ENCODE measurements at regions not wholly inside any gene's neighbourhood (a gene's known extent, or its start where the extent isn't known, plus 50 kb on each side); places are given as distances from the start of the nearest gene placed in this dataset.

- TF ChIP-seq, protein P1, sequence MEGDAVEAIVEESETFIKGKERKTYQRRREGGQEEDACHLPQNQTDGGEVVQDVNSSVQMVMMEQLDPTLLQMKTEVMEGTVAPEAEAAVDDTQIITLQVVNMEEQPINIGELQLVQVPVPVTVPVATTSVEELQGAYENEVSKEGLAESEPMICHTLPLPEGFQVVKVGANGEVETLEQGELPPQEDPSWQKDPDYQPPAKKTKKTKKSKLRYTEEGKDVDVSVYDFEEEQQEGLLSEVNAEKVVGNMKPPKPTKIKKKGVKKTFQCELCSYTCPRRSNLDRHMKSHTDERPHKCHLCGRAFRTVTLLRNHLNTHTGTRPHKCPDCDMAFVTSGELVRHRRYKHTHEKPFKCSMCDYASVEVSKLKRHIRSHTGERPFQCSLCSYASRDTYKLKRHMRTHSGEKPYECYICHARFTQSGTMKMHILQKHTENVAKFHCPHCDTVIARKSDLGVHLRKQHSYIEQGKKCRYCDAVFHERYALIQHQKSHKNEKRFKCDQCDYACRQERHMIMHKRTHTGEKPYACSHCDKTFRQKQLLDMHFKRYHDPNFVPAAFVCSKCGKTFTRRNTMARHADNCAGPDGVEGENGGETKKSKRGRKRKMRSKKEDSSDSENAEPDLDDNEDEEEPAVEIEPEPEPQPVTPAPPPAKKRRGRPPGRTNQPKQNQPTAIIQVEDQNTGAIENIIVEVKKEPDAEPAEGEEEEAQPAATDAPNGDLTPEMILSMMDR (IDR thresholded peaks at IDR 0.05; ENCODE audit: low read depth, low read length, missing input control) = no peak
- TF ChIP-seq, protein P2, sequence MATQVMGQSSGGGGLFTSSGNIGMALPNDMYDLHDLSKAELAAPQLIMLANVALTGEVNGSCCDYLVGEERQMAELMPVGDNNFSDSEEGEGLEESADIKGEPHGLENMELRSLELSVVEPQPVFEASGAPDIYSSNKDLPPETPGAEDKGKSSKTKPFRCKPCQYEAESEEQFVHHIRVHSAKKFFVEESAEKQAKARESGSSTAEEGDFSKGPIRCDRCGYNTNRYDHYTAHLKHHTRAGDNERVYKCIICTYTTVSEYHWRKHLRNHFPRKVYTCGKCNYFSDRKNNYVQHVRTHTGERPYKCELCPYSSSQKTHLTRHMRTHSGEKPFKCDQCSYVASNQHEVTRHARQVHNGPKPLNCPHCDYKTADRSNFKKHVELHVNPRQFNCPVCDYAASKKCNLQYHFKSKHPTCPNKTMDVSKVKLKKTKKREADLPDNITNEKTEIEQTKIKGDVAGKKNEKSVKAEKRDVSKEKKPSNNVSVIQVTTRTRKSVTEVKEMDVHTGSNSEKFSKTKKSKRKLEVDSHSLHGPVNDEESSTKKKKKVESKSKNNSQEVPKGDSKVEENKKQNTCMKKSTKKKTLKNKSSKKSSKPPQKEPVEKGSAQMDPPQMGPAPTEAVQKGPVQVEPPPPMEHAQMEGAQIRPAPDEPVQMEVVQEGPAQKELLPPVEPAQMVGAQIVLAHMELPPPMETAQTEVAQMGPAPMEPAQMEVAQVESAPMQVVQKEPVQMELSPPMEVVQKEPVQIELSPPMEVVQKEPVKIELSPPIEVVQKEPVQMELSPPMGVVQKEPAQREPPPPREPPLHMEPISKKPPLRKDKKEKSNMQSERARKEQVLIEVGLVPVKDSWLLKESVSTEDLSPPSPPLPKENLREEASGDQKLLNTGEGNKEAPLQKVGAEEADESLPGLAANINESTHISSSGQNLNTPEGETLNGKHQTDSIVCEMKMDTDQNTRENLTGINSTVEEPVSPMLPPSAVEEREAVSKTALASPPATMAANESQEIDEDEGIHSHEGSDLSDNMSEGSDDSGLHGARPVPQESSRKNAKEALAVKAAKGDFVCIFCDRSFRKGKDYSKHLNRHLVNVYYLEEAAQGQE (IDR thresholded peaks at IDR 0.05) = no peak
- TF ChIP-seq, protein P3, sequence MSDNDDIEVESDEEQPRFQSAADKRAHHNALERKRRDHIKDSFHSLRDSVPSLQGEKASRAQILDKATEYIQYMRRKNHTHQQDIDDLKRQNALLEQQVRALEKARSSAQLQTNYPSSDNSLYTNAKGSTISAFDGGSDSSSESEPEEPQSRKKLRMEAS (IDR thresholded peaks at IDR 0.05) = no peak
- TF ChIP-seq RAD21 (IDR thresholded peaks at IDR 0.05) (no peak), TAF1 (conservative IDR thresholded peaks at IDR 0.05) (no peak), YY1 (IDR thresholded peaks at IDR 0.05) (no peak)
Measured at GRCh38 chr5:82967072-82967471, 110.1 kb downstream of the TMEM167A start.
